AG04450 (cell line): ENCODE measurements at regions not wholly inside any gene's neighbourhood (a gene's known extent, or its start where the extent isn't known, plus 50 kb on each side); places are given as distances from the start of the nearest gene placed in this dataset.

Experiments
- CTCF ChIA-PET: fragments of 300-600, 350-600 bp; formaldehyde crosslinking; extraction: SDS; loops from one replicate; lab custom pipeline; 2022; ENCODE audit warnings: antibody characterized with exemption, inconsistent platforms; lab: Charles Lee
- POLR2A ChIA-PET: fragments of 350-600 bp; formaldehyde crosslinking; extraction: SDS; loops from one replicate; lab custom pipeline; 2021; ENCODE audit warnings: antibody characterized with exemption, inconsistent platforms; lab: Yijun Ruan, JAX
- DNase-seq: peaks from one replicate; pipeline ENCODE4 v3.0.0-alpha.2; 2011; ENCODE audit warnings: low read depth, low spot score
- H3K27ac ChIP-seq: one replicate; pipeline ENCODE4 v1.5.1; 2012; ENCODE audit warnings: low read depth, low read length, control low read depth
- H3K27me3 ChIP-seq: one replicate; pipeline ENCODE4 v1.6.0; 2012; ENCODE audit warnings: low read length; ENCODE audit not compliant: control insufficient read depth, insufficient read depth
- H3K4me3 ChIP-seq: 2 replicates; pipeline ENCODE4 v1.5.1; 2011; ENCODE audit warnings: mild to moderate bottlenecking, low read depth, low read length, control low read depth
- H3K9me3 ChIP-seq: 2 replicates; pipeline ENCODE4 v1.5.1; 2012; ENCODE audit warnings: low read length; ENCODE audit not compliant: control insufficient read depth, insufficient read depth
- TF ChIP-seq, protein P1 (sequence below): IDR thresholded peaks from 2 replicates; pipeline ENCODE4 v1.5.1; 2011; ENCODE audit warnings: low read depth, low read length, control low read depth, inconsistent platforms

DNA sequence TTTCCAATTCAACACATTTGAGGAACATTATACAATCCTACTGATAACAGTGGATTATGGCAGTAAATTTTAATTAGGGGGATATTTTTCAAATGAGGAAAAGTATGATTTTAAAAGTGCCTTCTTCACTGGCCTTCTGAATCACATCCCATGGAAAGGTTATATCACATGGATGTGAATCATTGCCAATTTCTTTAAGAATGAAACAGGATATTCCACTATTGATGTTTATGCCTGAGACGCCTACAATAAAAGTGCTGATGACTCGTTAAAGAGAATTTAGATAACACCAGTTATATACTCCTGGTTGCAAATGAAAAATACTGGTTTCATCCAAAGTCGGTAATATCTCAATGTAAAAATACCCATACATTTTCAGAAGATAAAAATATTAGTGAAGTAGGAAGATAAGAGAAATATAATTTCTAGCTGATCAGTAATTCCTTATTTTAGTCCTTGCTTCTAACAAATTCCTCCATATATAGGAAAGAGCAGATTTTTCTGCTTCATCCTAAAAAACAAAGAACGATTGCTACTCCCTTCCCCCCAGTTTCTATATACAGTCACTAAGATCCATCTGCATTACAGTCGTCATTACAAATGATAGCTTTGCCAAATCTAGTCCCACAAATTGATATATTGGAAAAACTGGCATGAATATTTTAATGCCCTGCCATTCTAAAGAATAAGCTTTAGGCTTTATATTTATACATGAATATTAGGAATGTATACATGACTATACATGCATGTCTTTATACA lies 139.5 kb upstream of the SOX5 start:
- CTCF ChIA-PET = interaction anchor here (0.6 kb wide), 1 partner anchor 23 kb away, joined by 5 read pairs; no protein-coding TSS in a partner anchor
- TF ChIP-seq, protein P1, sequence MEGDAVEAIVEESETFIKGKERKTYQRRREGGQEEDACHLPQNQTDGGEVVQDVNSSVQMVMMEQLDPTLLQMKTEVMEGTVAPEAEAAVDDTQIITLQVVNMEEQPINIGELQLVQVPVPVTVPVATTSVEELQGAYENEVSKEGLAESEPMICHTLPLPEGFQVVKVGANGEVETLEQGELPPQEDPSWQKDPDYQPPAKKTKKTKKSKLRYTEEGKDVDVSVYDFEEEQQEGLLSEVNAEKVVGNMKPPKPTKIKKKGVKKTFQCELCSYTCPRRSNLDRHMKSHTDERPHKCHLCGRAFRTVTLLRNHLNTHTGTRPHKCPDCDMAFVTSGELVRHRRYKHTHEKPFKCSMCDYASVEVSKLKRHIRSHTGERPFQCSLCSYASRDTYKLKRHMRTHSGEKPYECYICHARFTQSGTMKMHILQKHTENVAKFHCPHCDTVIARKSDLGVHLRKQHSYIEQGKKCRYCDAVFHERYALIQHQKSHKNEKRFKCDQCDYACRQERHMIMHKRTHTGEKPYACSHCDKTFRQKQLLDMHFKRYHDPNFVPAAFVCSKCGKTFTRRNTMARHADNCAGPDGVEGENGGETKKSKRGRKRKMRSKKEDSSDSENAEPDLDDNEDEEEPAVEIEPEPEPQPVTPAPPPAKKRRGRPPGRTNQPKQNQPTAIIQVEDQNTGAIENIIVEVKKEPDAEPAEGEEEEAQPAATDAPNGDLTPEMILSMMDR = no peak
- Histone ChIP-seq H3K27ac (no peak overlapping the region), H3K9me3 (no peaks in the 10 kb centered on the region), H3K4me3 (no peak overlapping the region), H3K27me3 (no peaks in the 10 kb centered on the region)
- POLR2A ChIA-PET = no interaction called here
- no peak for DNase-seq

DNA sequence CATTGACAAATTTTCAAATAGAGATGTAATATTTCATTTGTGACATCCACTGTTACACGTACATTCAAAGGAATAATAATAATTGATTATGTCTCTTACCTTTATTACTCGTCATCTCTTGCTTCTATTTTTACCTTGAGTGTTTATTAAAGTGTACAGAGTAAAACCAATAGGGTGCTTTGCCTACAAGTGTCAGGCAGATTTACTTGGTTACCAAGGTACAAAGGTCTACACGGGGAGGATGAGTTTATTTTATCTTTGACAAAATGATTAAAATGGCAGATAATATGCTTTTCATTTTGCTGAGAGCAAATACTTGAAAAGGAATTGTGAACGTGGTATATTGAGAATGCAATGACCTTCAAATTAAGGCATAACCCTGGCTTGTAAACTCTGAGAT lies 137.8 kb upstream of the SOX5 start:
- ChIA-PET POLR2A (no interaction called here), CTCF (no interaction called here)
- Histone ChIP-seq H3K27ac (no peak overlapping the region), H3K27me3 (no peaks in the 10 kb centered on the region), H3K4me3 (no peak overlapping the region), H3K9me3 (no peaks in the 10 kb centered on the region)
- no peak for DNase-seq
- TF ChIP-seq, protein P1 = no peak

DNA sequence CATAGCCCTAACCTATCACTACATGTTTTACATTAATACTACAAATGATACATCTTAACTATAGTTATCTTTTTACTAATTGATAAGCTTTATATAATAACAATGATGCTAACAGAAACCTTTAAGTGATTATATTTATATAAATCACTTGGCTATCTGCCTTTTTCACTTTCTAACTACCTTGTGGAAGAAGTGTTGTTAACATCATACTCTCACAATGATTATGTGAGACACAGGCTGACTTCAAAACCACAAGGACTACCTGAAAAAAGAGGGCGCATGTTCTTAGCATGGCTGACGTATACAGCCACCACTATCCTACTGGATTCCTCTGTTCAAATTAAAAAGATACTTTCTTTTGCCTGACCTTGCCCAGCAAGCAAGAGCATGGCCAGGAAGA lies 135.3 kb upstream of the SOX5 start:
- Histone ChIP-seq H3K27me3 (no peaks in the 10 kb centered on the region), H3K27ac (no peak overlapping the region), H3K4me3 (no peak overlapping the region), H3K9me3 (no peaks in the 10 kb centered on the region)
- ChIA-PET CTCF (no interaction called here), POLR2A (no interaction called here)
- TF ChIP-seq, protein P1 = no peak
- DNase-seq = no peak

DNA sequence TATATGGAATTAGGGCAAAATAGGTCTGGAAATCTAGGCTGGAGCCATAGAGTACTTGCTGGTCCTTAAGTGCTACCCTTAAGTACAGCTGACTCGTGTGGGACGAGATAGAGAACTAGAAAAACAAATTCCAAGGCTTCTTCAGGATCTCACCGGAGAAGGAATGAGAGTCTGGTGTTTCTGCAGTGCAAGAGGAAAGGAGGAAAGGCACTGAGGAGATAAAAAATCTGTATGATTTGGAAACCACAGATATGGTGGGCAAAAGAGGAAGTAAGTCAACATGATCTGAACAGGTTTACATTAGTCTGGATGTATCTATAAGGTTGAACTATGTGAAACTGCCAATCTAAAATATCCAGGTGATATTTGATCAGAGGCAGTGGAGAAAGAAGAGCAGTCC lies 134.4 kb upstream of the SOX5 start:
- H3K27me3 ChIP-seq = no peaks in the 10 kb centered on the region
- no peak overlapping the region for H3K4me3 ChIP-seq
- H3K27ac ChIP-seq = no peak overlapping the region
- DNase-seq = no peak
- ChIA-PET POLR2A (no interaction called here), CTCF (no interaction called here)
- TF ChIP-seq, protein P1 = no peak
- no peaks in the 10 kb centered on the region for H3K9me3 ChIP-seq

DNA sequence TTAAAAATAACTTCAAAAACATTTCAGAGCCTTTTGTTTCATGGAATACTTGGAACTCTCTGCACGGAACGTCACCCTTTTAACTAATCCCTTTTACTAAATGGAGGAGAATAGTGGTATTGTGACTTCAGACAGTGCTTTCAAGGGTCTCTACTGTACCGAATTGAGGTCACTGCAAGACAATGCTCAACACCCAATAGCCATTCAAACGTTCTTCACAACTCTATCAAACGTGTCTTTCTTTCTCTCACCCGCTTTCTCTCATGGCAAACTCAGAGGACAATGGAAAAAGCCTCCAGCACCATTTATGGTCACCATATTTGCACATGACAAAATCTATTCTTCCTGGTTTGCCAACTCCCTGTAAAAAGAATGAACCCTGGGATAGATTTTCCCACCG lies 132.1 kb upstream of the SOX5 start:
- DNase-seq = no peak
- ChIA-PET CTCF (no interaction called here), POLR2A (no interaction called here)
- Histone ChIP-seq H3K4me3 (no peak overlapping the region), H3K27me3 (no peaks in the 10 kb centered on the region), H3K9me3 (no peaks in the 10 kb centered on the region), H3K27ac (no peak overlapping the region)
- TF ChIP-seq, protein P1 = no peak
